Fibroblast of lung (primary cell): ENCODE measurements at regions not wholly inside any gene's neighbourhood (a gene's known extent, or its start where the extent isn't known, plus 50 kb on each side); places are given as distances from the start of the nearest gene placed in this dataset.

Source experiments
- DNase-seq, 2 donors: peaks; one replicate each; pipeline versions ENCODE4 v3.0.0 to v3.0.0-alpha.2; 2010; ENCODE audit warnings: low read depth in 2 of 2
- H2AFZ ChIP-seq: 2 replicates; pipeline ENCODE4 v1.5.1; 2012; ENCODE audit warnings: low read length, control low read depth, inconsistent platforms
- H3K27ac ChIP-seq: 2 replicates; pipeline ENCODE4 v1.5.1; 2011; ENCODE audit warnings: low read length, control low read depth; ENCODE audit not compliant: insufficient read depth
- H3K27me3 ChIP-seq: 2 replicates; pipeline ENCODE4 v1.5.1; 2011; ENCODE audit warnings: mild to moderate bottlenecking, low read length; ENCODE audit not compliant: control insufficient read depth, insufficient read depth
- H3K36me3 ChIP-seq: 2 replicates; pipeline ENCODE4 v1.5.1; 2011; ENCODE audit warnings: low read length; ENCODE audit not compliant: control insufficient read depth, insufficient read depth
- H3K4me1 ChIP-seq: 2 replicates; pipeline ENCODE4 v1.5.1; 2011; ENCODE audit warnings: low read length; ENCODE audit not compliant: control insufficient read depth, insufficient read depth; ENCODE audit errors: extremely low read depth
- H3K4me2 ChIP-seq: 2 replicates; pipeline ENCODE4 v1.5.1; 2011; ENCODE audit warnings: low read length, control low read depth; ENCODE audit not compliant: insufficient read depth; ENCODE audit errors: extremely low read depth
- H3K4me3 ChIP-seq, 4 experiments: fragments of 200-600 bp in 1 of 4; sonication (generic) in 1 of 4; replicated peaks in 1 of 4; 2 replicates each; pipeline ENCODE4 v1.5.1; 2011 to 2016; ENCODE audit warnings: low read length in 4 of 4, low read depth in 3 of 4, mild to moderate bottlenecking in 3 of 4, control low read depth in 2 of 4, inconsistent platforms in 1 of 4, mixed read lengths in 1 of 4; ENCODE audit not compliant: insufficient read depth in 1 of 4; ENCODE audit errors: control extremely low read depth in 1 of 4
- H3K79me2 ChIP-seq: 2 replicates; pipeline ENCODE4 v1.5.1; 2012; ENCODE audit warnings: mild to moderate bottlenecking, low read length, inconsistent platforms; ENCODE audit not compliant: control insufficient read depth, insufficient read depth
- H3K9ac ChIP-seq: 2 replicates; pipeline ENCODE4 v1.5.1; 2011; ENCODE audit warnings: mild to moderate bottlenecking, low read length, control low read depth; ENCODE audit not compliant: insufficient read depth
- H3K9me3 ChIP-seq: 2 replicates; pipeline ENCODE4 v1.5.1; 2012; ENCODE audit warnings: low read depth, low read length; ENCODE audit not compliant: control insufficient read depth, insufficient read depth
- H4K20me1 ChIP-seq: 2 replicates; pipeline ENCODE4 v1.5.1; 2011; ENCODE audit warnings: low read length; ENCODE audit not compliant: control insufficient read depth, insufficient read depth; ENCODE audit errors: extremely low read depth
- CTCF ChIP-seq, 2 donors: IDR thresholded peaks in 1 of 2; conservative IDR thresholded peaks in 1 of 2; 1 replicate in 1 of 2; 2 replicates in 1 of 2; pipeline ENCODE4 v1.5.1; 2011 to 2012; ENCODE audit warnings: low read length in 2 of 2, control low read depth in 1 of 2, inconsistent platforms in 1 of 2, low read depth in 1 of 2, mild to moderate bottlenecking in 1 of 2
- EZH2 ChIP-seq: IDR thresholded peaks from 2 replicates; pipeline ENCODE4 v1.5.1; 2012; ENCODE audit warnings: low read length, control low read depth, mild to moderate bottlenecking; ENCODE audit errors: missing control alignments

GRCh38 chr3:94401466-94401865 is 338.6 kb downstream of the NSUN3 start:
- Histone ChIP-seq H4K20me1 (no peaks in the 10 kb centered on the region), H3K27me3 (no peaks in the 10 kb centered on the region), H3K4me3 (no peak overlapping the region), H2AFZ (no peak overlapping the region), H3K9me3 (no peaks in the 10 kb centered on the region), H3K9ac (no peak overlapping the region), H3K27ac (no peak overlapping the region), H3K79me2 (no peaks in the 10 kb centered on the region), H3K4me1 (no peaks in the 10 kb centered on the region), H3K4me2 (no peak overlapping the region), H3K36me3 (no peaks in the 10 kb centered on the region)
- no peak for DNase-seq
- no peak for TF ChIP-seq CTCF (conservative IDR thresholded peaks at IDR 0.05 in 1 of 2, IDR thresholded peaks at IDR 0.05 in 1 of 2; ENCODE audit: low read depth in 1 of 2, low read length in 2 of 2)
- TF ChIP-seq EZH2, result no peak

GRCh38 chr3:94402126-94402525 is 339.3 kb downstream of the NSUN3 start:
- H3K79me2 ChIP-seq, result no peaks in the 10 kb centered on the region
- no peak overlapping the region for H3K9ac ChIP-seq
- H2AFZ ChIP-seq, result no peak overlapping the region
- H3K36me3 ChIP-seq, result no peaks in the 10 kb centered on the region
- no peak overlapping the region for H3K27ac ChIP-seq
- H3K9me3 ChIP-seq, result no peaks in the 10 kb centered on the region
- H3K4me2 ChIP-seq, result no peak overlapping the region
- no peak for DNase-seq
- H3K4me1 ChIP-seq, result no peaks in the 10 kb centered on the region
- no peaks in the 10 kb centered on the region for H3K27me3 ChIP-seq
- H3K4me3 ChIP-seq, result no peak overlapping the region
- H4K20me1 ChIP-seq, result no peaks in the 10 kb centered on the region
- TF ChIP-seq CTCF (conservative IDR thresholded peaks at IDR 0.05 in 1 of 2, IDR thresholded peaks at IDR 0.05 in 1 of 2; ENCODE audit: low read depth in 1 of 2, low read length in 2 of 2) (no peak), EZH2 (no peak)

- H3K27ac ChIP-seq, result no peak overlapping the region
- no peak overlapping the region for H3K4me3 ChIP-seq
- H3K79me2 ChIP-seq, result no peaks in the 10 kb centered on the region
- H3K4me2 ChIP-seq, result no peak overlapping the region
- no peak overlapping the region for H2AFZ ChIP-seq
- H3K27me3 ChIP-seq, result no peaks in the 10 kb centered on the region
- no peaks in the 10 kb centered on the region for H3K4me1 ChIP-seq
- peak in 1 of 2 donors; percentile 90 for DNase-seq
- TF ChIP-seq EZH2 (no peak), CTCF (conservative IDR thresholded peaks at IDR 0.05 in 1 of 2, IDR thresholded peaks at IDR 0.05 in 1 of 2; ENCODE audit: low read depth in 1 of 2, low read length in 2 of 2) (no peak)
- H4K20me1 ChIP-seq, result no peaks in the 10 kb centered on the region
- no peaks in the 10 kb centered on the region for H3K9me3 ChIP-seq
- H3K36me3 ChIP-seq, result no peaks in the 10 kb centered on the region
- no peak overlapping the region for H3K9ac ChIP-seq
Measured at GRCh38 chr3:94405258-94406035, 342.6 kb downstream of the NSUN3 start.
